CD4-positive, alpha-beta T cell (primary cell): ENCODE measurements at regions not wholly inside any gene's neighbourhood (a gene's known extent, or its start where the extent isn't known, plus 50 kb on each side); places are given as distances from the start of the nearest gene placed in this dataset.

ENCODE experiments used
- ATAC-seq: fragments of 200-7000 bp; cut with Tn5 transposase; one replicate; pipeline ENCODE4 v1.10.0; 2022; ENCODE audit warnings: mild to moderate bottlenecking; ENCODE audit not compliant: poor library complexity
- CTCF ChIA-PET: fragments of 350-600 bp; sonication (Branson Sonifier 250); formaldehyde crosslinking; loops from one replicate; lab custom pipeline; 2021; ENCODE audit warnings: antibody characterized with exemption, inconsistent platforms; lab: Charles Lee
- POLR2A ChIA-PET: fragments of 350-600 bp; sonication (Branson Sonifier 250); formaldehyde crosslinking; loops from one replicate; lab custom pipeline; 2021; ENCODE audit warnings: antibody characterized with exemption, inconsistent platforms; lab: Charles Lee
- DNase-seq, 14 experiments: peaks; one replicate each; pipeline ENCODE4 v3.0.0-alpha.2; 2013 to 2020; ENCODE audit warnings: mixed read lengths in 2 of 14
- H3K27ac ChIP-seq, 2 donors: one replicate each; pipeline versions ENCODE4 v1.5.1 to v1.7.0; 2013; ENCODE audit warnings: low read length in 2 of 2, low read depth in 1 of 2, mild to moderate bottlenecking in 1 of 2
- H3K27me3 ChIP-seq, 2 experiments: 1 replicate in 1 of 2; 2 replicates in 1 of 2; pipeline versions ENCODE4 v1.6.1 to v1.7.0; 2013; ENCODE audit warnings: low read length in 2 of 2, control low read depth in 1 of 2, mild to moderate bottlenecking in 1 of 2, moderate library complexity in 1 of 2; ENCODE audit not compliant: insufficient read depth in 2 of 2, control insufficient read depth in 1 of 2
- H3K36me3 ChIP-seq: one replicate; pipeline ENCODE4 v1.6.1; 2013; ENCODE audit warnings: low read length, control low read depth; ENCODE audit not compliant: insufficient read depth
- H3K4me1 ChIP-seq: one replicate; pipeline ENCODE4 v1.6.1; 2013; ENCODE audit warnings: low read length, control low read depth; ENCODE audit not compliant: insufficient read depth
- H3K4me3 ChIP-seq: one replicate; pipeline ENCODE4 v1.5.1; 2013; ENCODE audit warnings: mild to moderate bottlenecking, low read length, moderate library complexity
- H3K9me3 ChIP-seq, 2 experiments: 1 replicate in 1 of 2; 2 replicates in 1 of 2; pipeline versions ENCODE4 v1.6.1 to v1.7.0; 2013; ENCODE audit warnings: low read length in 2 of 2, mild to moderate bottlenecking in 2 of 2, control low read depth in 1 of 2, moderate library complexity in 1 of 2; ENCODE audit not compliant: control insufficient read depth in 1 of 2, insufficient read depth in 1 of 2
- H3K27ac Mint-ChIP-seq: one replicate; pipeline ENCODE4 v1.8.0; 2020; ENCODE audit warnings: mixed read lengths
- H3K27me3 Mint-ChIP-seq: one replicate; pipeline ENCODE4 v1.8.0; 2021; ENCODE audit warnings: mixed read lengths
- H3K36me3 Mint-ChIP-seq: one replicate; pipeline ENCODE4 v1.8.0; 2021; ENCODE audit warnings: low read depth, mixed read lengths
- H3K4me1 Mint-ChIP-seq: one replicate; pipeline ENCODE4 v1.8.0; 2021; ENCODE audit warnings: low read depth, mixed read lengths
- H3K4me3 Mint-ChIP-seq: one replicate; pipeline ENCODE4 v1.8.0; 2020; ENCODE audit warnings: mild to moderate bottlenecking, mixed read lengths
- H3K9me3 Mint-ChIP-seq: one replicate; pipeline ENCODE4 v1.8.0; 2020; ENCODE audit warnings: mixed read lengths
- CTCF ChIP-seq: fragments of 200-600 bp; IDR thresholded peaks from one replicate; pipeline ENCODE4 v1.8.0; 2022; ENCODE audit warnings: antibody characterized with exemption, mild to moderate bottlenecking
- intact Hi-C, 2 experiments: fragments of 100-400 bp; cut with DNase I in 1 of 2; cut with micrococcal nuclease in 1 of 2; formaldehyde crosslinking; loops; one replicate each; pipeline versions ENCODE4 v1.15.1 to v1.9.0; 2023 to 2025; cut with DNase I, micrococcal nuclease

- Histone ChIP-seq H3K36me3 (no peaks in the 10 kb centered on the region), H3K9me3 (peaks cover 0 to 4% of the 10 kb centered on the region in 2 experiments), H3K4me1 (no peaks in the 10 kb centered on the region), H3K27me3 (no peaks in the 10 kb centered on the region), H3K4me3 (no peak overlapping the region), H3K27ac (no peak overlapping the region)
- no peaks in the 10 kb centered on the region for H3K4me1 Mint-ChIP-seq
- no peaks in the 10 kb centered on the region for H3K36me3 Mint-ChIP-seq
- ChIA-PET CTCF (no interaction called here), POLR2A (no interaction called here)
- ATAC-seq (no peak), DNase-seq (no peak)
- H3K9me3 Mint-ChIP-seq, result peaks cover 4% of the 10 kb centered on the region
- intact Hi-C loops, result no loop called here
- no peak for TF ChIP-seq CTCF
- no peak overlapping the region for H3K4me3 Mint-ChIP-seq
- H3K27ac Mint-ChIP-seq, result no peak overlapping the region
- no peaks in the 10 kb centered on the region for H3K27me3 Mint-ChIP-seq
Measured at GRCh38 chr2:212928681-212929080, 222.7 kb downstream of the IKZF2 start.

- Mint-ChIP-seq H3K27ac (no peak overlapping the region), H3K27me3 (no peaks in the 10 kb centered on the region), H3K36me3 (no peaks in the 10 kb centered on the region), H3K9me3 (peaks cover 4% of the 10 kb centered on the region), H3K4me1 (no peaks in the 10 kb centered on the region), H3K4me3 (no peak overlapping the region)
- ChIA-PET POLR2A (no interaction called here), CTCF (no interaction called here)
- ATAC-seq (no peak), DNase-seq (no peak)
- Histone ChIP-seq H3K27me3 (no peaks in the 10 kb centered on the region), H3K4me1 (no peaks in the 10 kb centered on the region), H3K4me3 (no peak overlapping the region), H3K9me3 (peaks cover 0 to 4% of the 10 kb centered on the region in 2 experiments), H3K36me3 (no peaks in the 10 kb centered on the region), H3K27ac (no peak overlapping the region)
- TF ChIP-seq CTCF, result no peak
- intact Hi-C loops, result no loop called here
Measured at GRCh38 chr2:212926940-212927339, 224.5 kb downstream of the IKZF2 start.

GRCh38 chr2:212923393-212923792, 228.0 kb downstream of the IKZF2 start:
- intact Hi-C loops, result no loop called here
- no peak overlapping the region for H3K4me3 Mint-ChIP-seq
- H3K9me3 Mint-ChIP-seq, result peaks cover 4% of the 10 kb centered on the region
- no peaks in the 10 kb centered on the region for H3K36me3 Mint-ChIP-seq
- DNase-seq, result no peak
- Histone ChIP-seq H3K9me3 (peaks cover 0 to 4% of the 10 kb centered on the region in 2 experiments), H3K27ac (no peak overlapping the region), H3K36me3 (no peaks in the 10 kb centered on the region), H3K4me1 (no peaks in the 10 kb centered on the region), H3K4me3 (no peak overlapping the region), H3K27me3 (no peaks in the 10 kb centered on the region)
- ATAC-seq, result no peak
- CTCF ChIA-PET, result no interaction called here
- H3K27me3 Mint-ChIP-seq, result no peaks in the 10 kb centered on the region
- no peak for TF ChIP-seq CTCF
- no peak overlapping the region for H3K27ac Mint-ChIP-seq
- no peaks in the 10 kb centered on the region for H3K4me1 Mint-ChIP-seq
- POLR2A ChIA-PET, result no interaction called here
